ENCODE measurements at regions not wholly inside any gene's neighbourhood (a gene's known extent, or its start where the extent isn't known, plus 50 kb on each side); places are given as distances from the start of the nearest gene placed in this dataset.
"Not testable (repeated sequence)": the region's sequence is repeated elsewhere in the genome, so short reads cannot be mapped to it uniquely, and the experiment has no call there.

GRCh38 chr1:14142397-14143100, 442.6 kb downstream of the PRDM2 start:
- no peak for DNase-seq

GRCh38 chr1:14143777-14144176, 443.8 kb downstream of the PRDM2 start:
- DNase-seq = no peak

GRCh38 chr1:14148526-14148925, 448.5 kb downstream of the PRDM2 start:
- no peak for DNase-seq

- DNase-seq = no peak
Measured at GRCh38 chr1:14149431-14149830, 449.1 kb upstream of the KAZN start.

- DNase-seq = no peak
Measured at GRCh38 chr1:14156543-14156942, 441.9 kb upstream of the KAZN start.

GRCh38 chr1:14160781-14161180, 437.7 kb upstream of the KAZN start:
- no peak for DNase-seq

GRCh38 chr1:14163246-14163645, 435.2 kb upstream of the KAZN start:
- no peak for DNase-seq

- no peak for DNase-seq
Measured at GRCh38 chr1:14165371-14165801, 433.1 kb upstream of the KAZN start.

GRCh38 chr1:14167884-14168283, 430.6 kb upstream of the KAZN start:
- DNase-seq = no peak

GRCh38 chr1:14168326-14169063, 430.0 kb upstream of the KAZN start:
- DNase-seq = no peak

GRCh38 chr1:14173598-14173997, 424.9 kb upstream of the KAZN start:
- no peak for DNase-seq

- not testable (repeated sequence) for DNase-seq
Measured at GRCh38 chr1:14177866-14178265, 420.6 kb upstream of the KAZN start.

- DNase-seq = no peak
Measured at GRCh38 chr1:14180738-14181137, 417.7 kb upstream of the KAZN start.

- no peak for DNase-seq
Measured at GRCh38 chr1:14181191-14181795, 417.2 kb upstream of the KAZN start.

GRCh38 chr1:14182856-14183255, 415.6 kb upstream of the KAZN start:
- DNase-seq = no peak

GRCh38 chr1:14183329-14183728, 415.2 kb upstream of the KAZN start:
- no peak for DNase-seq

GRCh38 chr1:14184454-14184853, 414.0 kb upstream of the KAZN start:
- DNase-seq = no peak

- DNase-seq = no peak
Measured at GRCh38 chr1:14189381-14189780, 409.1 kb upstream of the KAZN start.

- DNase-seq = no peak
Measured at GRCh38 chr1:14190508-14190907, 408.0 kb upstream of the KAZN start.

GRCh38 chr1:14194511-14194910, 404.0 kb upstream of the KAZN start:
- no peak for DNase-seq

- DNase-seq = no peak
Measured at GRCh38 chr1:14205066-14205465, 393.4 kb upstream of the KAZN start.

- no peak for DNase-seq
Measured at GRCh38 chr1:14215151-14215550, 383.3 kb upstream of the KAZN start.

GRCh38 chr1:14217384-14217783, 381.1 kb upstream of the KAZN start:
- no peak for DNase-seq

GRCh38 chr1:14220324-14220723, 378.2 kb upstream of the KAZN start:
- DNase-seq = no peak

Data from activated effector memory CD4-positive, alpha-beta T cell treated with anti-CD3 and anti-CD28 coated beads, Interleukin-2, amount 50 U/mL, for 16 hours (primary cell).